ENCODE measurements at regions not wholly inside any gene's neighbourhood (a gene's known extent, or its start where the extent isn't known, plus 50 kb on each side); places are given as distances from the start of the nearest gene placed in this dataset.

DNA sequence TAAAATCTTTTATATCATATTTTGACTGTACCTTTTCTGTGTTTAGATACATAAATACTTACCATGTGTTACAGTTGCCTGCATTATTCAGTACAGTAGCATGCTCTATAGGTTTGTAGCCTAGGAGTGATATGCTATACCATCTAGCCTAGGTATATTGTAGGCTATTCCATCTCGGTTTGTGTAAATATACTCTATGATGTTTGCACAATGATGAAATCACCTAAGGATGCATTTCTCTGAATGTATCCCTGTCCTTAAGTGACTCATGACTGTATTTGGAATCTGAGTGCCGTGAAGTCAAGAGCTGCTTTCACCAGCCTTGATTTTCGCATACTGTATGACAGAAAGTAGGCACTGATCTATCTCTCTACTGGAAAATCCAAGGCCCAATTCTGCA, 129.9 kb downstream of the UTRN start (continued):
- no peak for TF ChIP-seq TCF7L2 (IDR thresholded peaks at IDR 0.05; ENCODE audit: low read depth, low read length)
- no peak for TF ChIP-seq ZBTB26 (CRISPR knock-in tag; IDR thresholded peaks at IDR 0.05; ENCODE audit: borderline replicate concordance)
- TF ChIP-seq, protein P1, sequence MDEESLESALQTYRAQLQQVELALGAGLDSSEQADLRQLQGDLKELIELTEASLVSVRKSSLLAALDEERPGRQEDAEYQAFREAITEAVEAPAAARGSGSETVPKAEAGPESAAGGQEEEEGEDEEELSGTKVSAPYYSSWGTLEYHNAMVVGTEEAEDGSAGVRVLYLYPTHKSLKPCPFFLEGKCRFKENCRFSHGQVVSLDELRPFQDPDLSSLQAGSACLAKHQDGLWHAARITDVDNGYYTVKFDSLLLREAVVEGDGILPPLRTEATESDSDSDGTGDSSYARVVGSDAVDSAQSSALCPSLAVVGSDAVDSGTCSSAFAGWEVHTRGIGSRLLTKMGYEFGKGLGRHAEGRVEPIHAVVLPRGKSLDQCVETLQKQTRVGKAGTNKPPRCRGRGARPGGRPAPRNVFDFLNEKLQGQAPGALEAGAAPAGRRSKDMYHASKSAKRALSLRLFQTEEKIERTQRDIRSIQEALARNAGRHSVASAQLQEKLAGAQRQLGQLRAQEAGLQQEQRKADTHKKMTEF (CRISPR knock-in tag; IDR thresholded peaks at IDR 0.05): peak; percentile 86
- no peak for TF ChIP-seq KLF15 (CRISPR knock-in tag; IDR thresholded peaks at IDR 0.05; ENCODE audit: borderline replicate concordance)
- TF ChIP-seq ATM (IDR thresholded peaks at IDR 0.05; ENCODE audit: borderline replicate concordance): no peak
- TF ChIP-seq, protein P2, sequence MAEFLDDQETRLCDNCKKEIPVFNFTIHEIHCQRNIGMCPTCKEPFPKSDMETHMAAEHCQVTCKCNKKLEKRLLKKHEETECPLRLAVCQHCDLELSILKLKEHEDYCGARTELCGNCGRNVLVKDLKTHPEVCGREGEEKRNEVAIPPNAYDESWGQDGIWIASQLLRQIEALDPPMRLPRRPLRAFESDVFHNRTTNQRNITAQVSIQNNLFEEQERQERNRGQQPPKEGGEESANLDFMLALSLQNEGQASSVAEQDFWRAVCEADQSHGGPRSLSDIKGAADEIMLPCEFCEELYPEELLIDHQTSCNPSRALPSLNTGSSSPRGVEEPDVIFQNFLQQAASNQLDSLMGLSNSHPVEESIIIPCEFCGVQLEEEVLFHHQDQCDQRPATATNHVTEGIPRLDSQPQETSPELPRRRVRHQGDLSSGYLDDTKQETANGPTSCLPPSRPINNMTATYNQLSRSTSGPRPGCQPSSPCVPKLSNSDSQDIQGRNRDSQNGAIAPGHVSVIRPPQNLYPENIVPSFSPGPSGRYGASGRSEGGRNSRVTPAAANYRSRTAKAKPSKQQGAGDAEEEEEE (CRISPR knock-in tag; IDR thresholded peaks at IDR 0.05; ENCODE audit: borderline replicate concordance): no peak
- TF ChIP-seq, protein P3, sequence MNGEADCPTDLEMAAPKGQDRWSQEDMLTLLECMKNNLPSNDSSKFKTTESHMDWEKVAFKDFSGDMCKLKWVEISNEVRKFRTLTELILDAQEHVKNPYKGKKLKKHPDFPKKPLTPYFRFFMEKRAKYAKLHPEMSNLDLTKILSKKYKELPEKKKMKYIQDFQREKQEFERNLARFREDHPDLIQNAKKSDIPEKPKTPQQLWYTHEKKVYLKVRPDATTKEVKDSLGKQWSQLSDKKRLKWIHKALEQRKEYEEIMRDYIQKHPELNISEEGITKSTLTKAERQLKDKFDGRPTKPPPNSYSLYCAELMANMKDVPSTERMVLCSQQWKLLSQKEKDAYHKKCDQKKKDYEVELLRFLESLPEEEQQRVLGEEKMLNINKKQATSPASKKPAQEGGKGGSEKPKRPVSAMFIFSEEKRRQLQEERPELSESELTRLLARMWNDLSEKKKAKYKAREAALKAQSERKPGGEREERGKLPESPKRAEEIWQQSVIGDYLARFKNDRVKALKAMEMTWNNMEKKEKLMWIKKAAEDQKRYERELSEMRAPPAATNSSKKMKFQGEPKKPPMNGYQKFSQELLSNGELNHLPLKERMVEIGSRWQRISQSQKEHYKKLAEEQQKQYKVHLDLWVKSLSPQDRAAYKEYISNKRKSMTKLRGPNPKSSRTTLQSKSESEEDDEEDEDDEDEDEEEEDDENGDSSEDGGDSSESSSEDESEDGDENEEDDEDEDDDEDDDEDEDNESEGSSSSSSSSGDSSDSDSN (CRISPR knock-in tag; IDR thresholded peaks at IDR 0.05): no peak
- TF ChIP-seq, protein P4, sequence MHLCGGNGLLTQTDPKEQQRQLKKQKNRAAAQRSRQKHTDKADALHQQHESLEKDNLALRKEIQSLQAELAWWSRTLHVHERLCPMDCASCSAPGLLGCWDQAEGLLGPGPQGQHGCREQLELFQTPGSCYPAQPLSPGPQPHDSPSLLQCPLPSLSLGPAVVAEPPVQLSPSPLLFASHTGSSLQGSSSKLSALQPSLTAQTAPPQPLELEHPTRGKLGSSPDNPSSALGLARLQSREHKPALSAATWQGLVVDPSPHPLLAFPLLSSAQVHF (CRISPR knock-in tag; IDR thresholded peaks at IDR 0.05): no peak
- TF ChIP-seq NR2F1 (CRISPR knock-in tag; IDR thresholded peaks at IDR 0.05): no peak
- no peak for TF ChIP-seq PAX8 (CRISPR knock-in tag; IDR thresholded peaks at IDR 0.05; ENCODE audit: borderline replicate concordance)
- TF ChIP-seq RFX3 (CRISPR knock-in tag; IDR thresholded peaks at IDR 0.05): no peak
- no peak for TF ChIP-seq MED8 (CRISPR knock-in tag; IDR thresholded peaks at IDR 0.05; ENCODE audit: insufficient replicate concordance)
- no peak; the same call in 1 of the 2 replicates for TF ChIP-seq ZNF292 (CRISPR knock-in tag; IDR thresholded peaks at IDR 0.05; ENCODE audit: borderline replicate concordance, low read depth)
- TF ChIP-seq ZFP62 (CRISPR knock-in tag; IDR thresholded peaks at IDR 0.05): no peak
- no peak for TF ChIP-seq KDM3A (CRISPR knock-in tag; IDR thresholded peaks at IDR 0.05; ENCODE audit: low read depth)

Data from HepG2 (cell line).